H1 (cell line): ENCODE measurements at regions not wholly inside any gene's neighbourhood (a gene's known extent, or its start where the extent isn't known, plus 50 kb on each side); places are given as distances from the start of the nearest gene placed in this dataset.

ENCODE experiments used
- CTCF ChIA-PET: fragments of 300-600 bp; sonication (Branson Sonifier 250); formaldehyde crosslinking; loops from one replicate; lab custom pipeline; 2021; ENCODE audit not compliant: partially characterized antibody; lab: Charles Lee
- POLR2A ChIA-PET: fragments of 300-600 bp; sonication (Branson Sonifier 250); formaldehyde crosslinking; loops from one replicate; lab custom pipeline; 2021; ENCODE audit warnings: inconsistent platforms; ENCODE audit not compliant: partially characterized antibody; lab: Charles Lee
- DNase-seq, 2 experiments: peaks; one replicate each; pipeline versions ENCODE4 v3.0.0 to v3.0.0-alpha.2; 2010 to 2022; ENCODE audit warnings: low spot score in 2 of 2, low read depth in 1 of 2, mixed read lengths in 1 of 2
- FAIRE-seq: peaks from 2 replicates; lab custom pipeline; 2011; peaks lifted over from hg19 to GRCh38; lab: Jason Lieb, UNC
- H2AFZ ChIP-seq: 2 replicates; pipeline ENCODE4 v1.8.1; 2012; ENCODE audit warnings: low read length, inconsistent platforms
- H2AK5ac ChIP-seq: 2 replicates; pipeline ENCODE4 v1.6.1; 2013; ENCODE audit warnings: low read depth, low read length
- H2BK120ac ChIP-seq: replicated peaks from 2 replicates; pipeline ENCODE3; 2013; ENCODE audit warnings: low read depth, low read length, inconsistent platforms
- H2BK12ac ChIP-seq: 2 replicates; pipeline ENCODE4 v1.6.1; 2013; ENCODE audit warnings: low read depth, low read length
- H2BK15ac ChIP-seq: 2 replicates; pipeline ENCODE4 v1.6.1; 2013; ENCODE audit warnings: low read length
- H2BK20ac ChIP-seq: 2 replicates; pipeline ENCODE4 v1.6.1; 2013; ENCODE audit warnings: low read length
- H2BK5ac ChIP-seq: 2 replicates; pipeline ENCODE4 v1.6.1; 2013; ENCODE audit warnings: low read depth, low read length
- H3K14ac ChIP-seq: 2 replicates; pipeline ENCODE4 v1.6.1; 2013; ENCODE audit warnings: inconsistent platforms; ENCODE audit not compliant: insufficient read length
- H3K18ac ChIP-seq: 2 replicates; pipeline ENCODE4 v1.6.1; 2013; ENCODE audit warnings: low read length; ENCODE audit errors: extremely low read depth
- H3K23ac ChIP-seq: 2 replicates; pipeline ENCODE4 v1.6.1; 2013; ENCODE audit warnings: inconsistent platforms; ENCODE audit not compliant: insufficient read length
- H3K23me2 ChIP-seq: 2 replicates; pipeline ENCODE4 v1.6.1; 2013; ENCODE audit warnings: low read depth, low read length
- H3K27ac ChIP-seq: 2 replicates; pipeline ENCODE4 v1.6.1; 2011; ENCODE audit warnings: low read depth, low read length, inconsistent platforms
- H3K27me3 ChIP-seq, 4 experiments: replicated peaks in 1 of 4; 1 replicate in 1 of 4; 2 replicates in 3 of 4; pipeline versions ENCODE4 v1.6.1 to v1.8.1; 2011 to 2013; ENCODE audit warnings: low read length in 3 of 4, mild to moderate bottlenecking in 3 of 4, inconsistent platforms in 2 of 4, mixed read lengths in 2 of 4, moderate library complexity in 1 of 4; ENCODE audit not compliant: control insufficient read depth in 3 of 4, insufficient read depth in 3 of 4; ENCODE audit errors: extremely low read depth in 1 of 4
- H3K36me3 ChIP-seq, 4 experiments: 2 replicates each; pipeline versions ENCODE4 v1.6.1 to v1.8.1; 2011 to 2013; ENCODE audit warnings: mild to moderate bottlenecking in 4 of 4, low read length in 3 of 4, moderate library complexity in 2 of 4, control low read depth in 1 of 4, inconsistent platforms in 1 of 4; ENCODE audit not compliant: insufficient read depth in 4 of 4, control insufficient read depth in 2 of 4
- H3K4ac ChIP-seq: replicated peaks from 2 replicates; pipeline ENCODE3; 2013; ENCODE audit warnings: low read length, low read depth, mixed read lengths, inconsistent platforms; ENCODE audit not compliant: insufficient read length
- H3K4me1 ChIP-seq, 4 experiments: replicated peaks in 1 of 4; 1 replicate in 1 of 4; 2 replicates in 3 of 4; pipeline versions ENCODE4 v1.6.1 to v1.8.1; 2011 to 2013; ENCODE audit warnings: low read length in 3 of 4, inconsistent platforms in 2 of 4, mixed read lengths in 1 of 4; ENCODE audit not compliant: insufficient read depth in 4 of 4, control insufficient read depth in 3 of 4
- H3K4me2 ChIP-seq, 2 experiments: 2 replicates each; pipeline versions ENCODE4 v1.6.1 to v1.8.1; 2011 to 2013; ENCODE audit warnings: low read depth in 2 of 2, low read length in 2 of 2, control low read depth in 1 of 2, inconsistent platforms in 1 of 2, mild to moderate bottlenecking in 1 of 2; ENCODE audit not compliant: insufficient read depth in 1 of 2
- H3K4me3 ChIP-seq, 4 experiments: fragments of 200-600, 300-600 bp in 1 of 4; sonication (generic), shearing (Covaris generic), sonication (Bioruptor Twin) in 1 of 4; 2 replicates each; pipeline versions ENCODE4 v1.5.1 to v1.8.1; 2011 to 2016; ENCODE audit warnings: low read length in 4 of 4, low read depth in 3 of 4, control low read depth in 2 of 4, inconsistent platforms in 2 of 4, mild to moderate bottlenecking in 2 of 4, mixed read lengths in 1 of 4, moderate library complexity in 1 of 4; ENCODE audit not compliant: insufficient read depth in 2 of 4; ENCODE audit errors: extremely low read depth in 1 of 4
- H3K56ac ChIP-seq: replicated peaks from 2 replicates; pipeline ENCODE3; 2013; ENCODE audit warnings: low read depth, mild to moderate bottlenecking, mixed read lengths, low read length, inconsistent platforms; ENCODE audit not compliant: insufficient read length
- H3K79me1 ChIP-seq: 2 replicates; pipeline ENCODE4 v1.6.1; 2013; ENCODE audit warnings: low read depth, low read length, control low read depth
- H3K79me2 ChIP-seq, 2 experiments: 2 replicates each; pipeline versions ENCODE4 v1.6.1 to v1.8.1; 2012 to 2013; ENCODE audit warnings: low read length in 2 of 2, mild to moderate bottlenecking in 2 of 2, inconsistent platforms in 1 of 2; ENCODE audit not compliant: insufficient read depth in 2 of 2, control insufficient read depth in 1 of 2
- H3K9ac ChIP-seq, 4 experiments: replicated peaks in 1 of 4; 1 replicate in 1 of 4; 2 replicates in 3 of 4; pipeline versions ENCODE4 v1.6.1 to v1.8.1; 2011 to 2013; ENCODE audit warnings: low read depth in 3 of 4, low read length in 3 of 4, control low read depth in 2 of 4, mild to moderate bottlenecking in 2 of 4, moderate library complexity in 2 of 4, inconsistent platforms in 1 of 4; ENCODE audit errors: extremely low read depth in 1 of 4
- H3K9me3 ChIP-seq, 2 experiments: 2 replicates each; pipeline versions ENCODE4 v1.6.1 to v1.8.1; 2012 to 2013; ENCODE audit warnings: mild to moderate bottlenecking in 2 of 2, moderate library complexity in 2 of 2, control low read depth in 1 of 2, inconsistent platforms in 1 of 2, low read depth in 1 of 2, low read length in 1 of 2, mixed read lengths in 1 of 2; ENCODE audit not compliant: insufficient read depth in 2 of 2
- H4K20me1 ChIP-seq, 2 experiments: replicated peaks in 1 of 2; 2 replicates each; pipeline versions ENCODE3 to v1.8.1; 2011 to 2013; ENCODE audit warnings: inconsistent platforms in 2 of 2, low read length in 2 of 2, mild to moderate bottlenecking in 1 of 2; ENCODE audit not compliant: insufficient read depth in 2 of 2, control insufficient read depth in 1 of 2
- H4K5ac ChIP-seq: 2 replicates; pipeline ENCODE4 v1.6.1; 2013; ENCODE audit warnings: low read length, low read depth, mixed read lengths, inconsistent platforms; ENCODE audit not compliant: insufficient read length
- H4K8ac ChIP-seq: 2 replicates; pipeline ENCODE4 v1.8.0; 2013; ENCODE audit warnings: mild to moderate bottlenecking, moderate library complexity, low read length, inconsistent platforms; ENCODE audit not compliant: insufficient read depth; ENCODE audit errors: extremely low read depth
- H4K91ac ChIP-seq: replicated peaks from 2 replicates; pipeline ENCODE3; 2013; ENCODE audit warnings: low read length, mixed read lengths, inconsistent platforms; ENCODE audit not compliant: insufficient read length
- BACH1 ChIP-seq: IDR thresholded peaks from 2 replicates; pipeline ENCODE4 v1.6.1; 2012; ENCODE audit warnings: low read length, improper control_type of control experiment
- BCL11A ChIP-seq, 2 experiments: IDR thresholded peaks; one replicate each; pipeline ENCODE4 v1.6.1; 2011; ENCODE audit warnings: low read depth in 2 of 2, low read length in 2 of 2, mild to moderate bottlenecking in 2 of 2
- EZH2 ChIP-seq: fragments of 200-600 bp; sonication (generic); IDR thresholded peaks from 2 replicates; pipeline ENCODE4 v1.7.1; 2012; ENCODE audit warnings: low read depth, mild to moderate bottlenecking, moderate library complexity, low read length, inconsistent platforms; ENCODE audit not compliant: severe bottlenecking
- FOSL1 ChIP-seq: IDR thresholded peaks from 2 replicates; pipeline ENCODE4 v1.6.1; 2011; ENCODE audit warnings: mild to moderate bottlenecking, low read depth, low read length, moderate library complexity; ENCODE audit not compliant: insufficient read depth
- GTF2F1 ChIP-seq: IDR thresholded peaks from 2 replicates; pipeline ENCODE4 v1.6.1; 2012; ENCODE audit warnings: low read depth, low read length, improper control_type of control experiment, borderline replicate concordance
- KDM1A ChIP-seq: fragments of 200-600, 300-600 bp; sonication (generic); IDR thresholded peaks from 2 replicates; pipeline ENCODE4 v1.7.1; 2016; ENCODE audit warnings: mild to moderate bottlenecking, low read length, borderline replicate concordance
- KDM5A ChIP-seq: fragments of 200-600 bp; IDR thresholded peaks from 2 replicates; pipeline ENCODE4 v1.7.1; 2012; ENCODE audit warnings: mild to moderate bottlenecking, low read length, inconsistent platforms, mixed read lengths
- POLR2AphosphoS5 ChIP-seq: IDR thresholded peaks from 2 replicates; pipeline ENCODE4 v1.6.1; 2011; ENCODE audit warnings: low read depth, low read length
- RXRA ChIP-seq: IDR thresholded peaks from 2 replicates; pipeline ENCODE4 v1.6.1; 2011; ENCODE audit warnings: low read depth, mild to moderate bottlenecking, low read length, moderate library complexity; ENCODE audit not compliant: insufficient read depth
- TBP ChIP-seq: IDR thresholded peaks from 2 replicates; pipeline ENCODE4 v1.6.1; 2011; ENCODE audit warnings: low read depth, low read length, improper control_type of control experiment
- ZNF274 ChIP-seq: IDR thresholded peaks from 2 replicates; pipeline ENCODE4 v1.7.0; 2012; ENCODE audit warnings: low read length, borderline replicate concordance; ENCODE audit errors: extremely low read depth
- WGBS, 2 experiments: shearing (Covaris generic) in 1 of 2; methylation state at CpG; one replicate each; pipeline versions ENCODE4 v1.1.6 to v1.1.7; 2013 to 2015; ENCODE audit warnings: low lambda C conversion rate in 2 of 2, mixed read lengths in 2 of 2, inconsistent platforms in 1 of 2, low coverage in 1 of 2, missing lambda C conversion rate in 1 of 2; ENCODE audit not compliant: insufficient replicate concordance in 2 of 2, insufficient coverage in 1 of 2, insufficient read length in 1 of 2; ENCODE audit errors: extremely low coverage in 1 of 2, missing lambda C conversion rate in 1 of 2; 5-methylcytosine and 5-hydroxymethylcytosine counted together

GRCh38 chr3:191543897-191544296, 82.9 kb downstream of the PYDC2 start:
- Histone ChIP-seq H3K4ac (no peak overlapping the region), H3K4me1 (no peaks in the 10 kb centered on the region)
- no peak for TF ChIP-seq EZH2
- TF ChIP-seq BCL11A (IDR thresholded peaks at IDR 0.05; ENCODE audit: low read depth in 2 of 2, low read length in 2 of 2) = no peak
- TF ChIP-seq POLR2AphosphoS5 = no peak
- TF ChIP-seq TBP = no peak
- TF ChIP-seq RXRA = no peak
- TF ChIP-seq FOSL1 = no peak
- no peak for TF ChIP-seq BACH1
- TF ChIP-seq KDM5A = no peak
- no peak for TF ChIP-seq ZNF274
- TF ChIP-seq KDM1A = no peak
- no peak for TF ChIP-seq GTF2F1
- TF ChIP-seq, all 59 proteins: peak for 0
- H2BK12ac ChIP-seq = no peak overlapping the region
- H3K23me2 ChIP-seq = no peaks in the 10 kb centered on the region
- CTCF ChIA-PET = interaction anchor here (0.6 kb wide), 1 partner anchor 20 kb away, joined by 3 read pairs; no protein-coding TSS in a partner anchor
- H2AFZ ChIP-seq = no peak overlapping the region
- no peak overlapping the region for H3K14ac ChIP-seq
- no peak overlapping the region for H3K23ac ChIP-seq
- H3K9me3 ChIP-seq = peaks cover 0 to 5% of the 10 kb centered on the region in 2 experiments; a peak in 2 of 4 replicates
- H3K18ac ChIP-seq = no peak overlapping the region
- H3K56ac ChIP-seq = no peak overlapping the region
- POLR2A ChIA-PET = no interaction called here
- H2BK20ac ChIP-seq = no peak overlapping the region
- H3K4me3 ChIP-seq = no peak overlapping the region
- no peak overlapping the region for H3K4me2 ChIP-seq
- no peaks in the 10 kb centered on the region for H3K27me3 ChIP-seq
- no peaks in the 10 kb centered on the region for H3K36me3 ChIP-seq
- no peak overlapping the region for H4K91ac ChIP-seq
- no peaks in the 10 kb centered on the region for H3K79me1 ChIP-seq
- no peak overlapping the region for H2AK5ac ChIP-seq
- no peak overlapping the region for H2BK5ac ChIP-seq
- H2BK120ac ChIP-seq = no peak overlapping the region
- no peak overlapping the region for H3K9ac ChIP-seq
- H4K5ac ChIP-seq = no peak overlapping the region
- DNase-seq (no peak), FAIRE-seq (no peak)
- H3K27ac ChIP-seq = no peak overlapping the region
- no peaks in the 10 kb centered on the region for H3K79me2 ChIP-seq
- H2BK15ac ChIP-seq = no peak overlapping the region
- no peak overlapping the region for H4K8ac ChIP-seq
- 90% methylated on average over 4 of the region's 4 CpGs; no CpG with 5 or more reads in 1 of the 2 experiments for WGBS, 2 experiments
- no peaks in the 10 kb centered on the region for H4K20me1 ChIP-seq
